ENCODE measurements at regions not wholly inside any gene's neighbourhood (a gene's known extent, or its start where the extent isn't known, plus 50 kb on each side); places are given as distances from the start of the nearest gene placed in this dataset.

DNA sequence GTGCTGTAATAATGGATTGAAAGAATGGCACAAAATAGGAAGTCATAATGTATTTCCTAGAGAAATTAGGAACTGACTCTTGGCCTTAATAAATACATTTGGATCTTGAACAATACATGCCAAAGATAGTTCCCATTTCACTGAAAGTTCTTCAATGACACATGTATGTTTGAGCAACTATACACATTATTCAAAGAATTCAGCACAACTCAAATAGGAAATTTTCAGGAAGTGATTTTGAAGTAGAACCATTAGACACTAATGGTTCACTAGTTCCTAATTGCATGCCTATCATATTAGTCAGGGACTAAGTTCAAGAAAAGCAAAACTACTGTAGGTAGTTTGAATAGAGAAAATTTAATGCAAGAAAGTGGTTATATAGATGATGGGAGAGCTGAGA, 404.7 kb downstream of the LMO4 start:
- peak; percentile 63 for DNase-seq

DNA sequence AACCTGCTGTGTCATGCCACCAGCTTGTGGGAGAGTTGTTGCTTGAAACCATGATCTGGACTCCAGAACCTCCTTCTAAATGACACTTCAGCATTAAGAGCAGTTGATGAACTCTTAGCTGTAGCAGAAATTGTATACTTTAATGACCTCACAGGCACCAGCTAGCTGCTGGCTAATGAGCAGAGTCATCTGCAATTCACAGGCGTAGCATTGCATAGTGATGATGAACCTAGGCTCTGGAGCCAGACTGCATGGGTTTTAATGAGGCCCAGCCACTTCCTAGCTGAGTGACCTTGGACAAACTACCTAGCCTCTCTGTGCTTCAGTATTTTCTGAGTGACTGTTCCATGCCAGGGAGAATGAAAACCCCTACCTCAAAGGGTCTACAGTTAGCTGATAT, 407.1 kb downstream of the LMO4 start:
- DNase-seq, result no peak

DNA sequence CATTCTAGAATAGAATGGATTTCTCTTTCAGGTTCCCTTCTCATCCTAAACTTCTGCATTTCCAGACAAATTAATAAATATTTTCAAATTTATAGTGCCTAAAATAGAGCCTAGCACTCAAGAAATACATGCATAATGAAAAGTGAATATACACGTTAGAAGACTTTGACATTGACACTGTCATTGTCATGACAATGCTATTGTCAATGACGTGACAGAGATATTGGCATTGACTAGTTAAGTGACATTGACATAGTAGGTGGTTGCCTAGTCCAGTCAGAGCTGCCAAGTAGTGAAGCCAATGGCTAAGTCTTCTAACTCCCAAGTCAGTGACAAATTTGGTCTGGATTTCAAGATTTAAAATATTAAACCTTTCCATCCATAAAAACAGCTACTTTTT, 410.5 kb downstream of the LMO4 start:
- DNase-seq, result no peak

DNA sequence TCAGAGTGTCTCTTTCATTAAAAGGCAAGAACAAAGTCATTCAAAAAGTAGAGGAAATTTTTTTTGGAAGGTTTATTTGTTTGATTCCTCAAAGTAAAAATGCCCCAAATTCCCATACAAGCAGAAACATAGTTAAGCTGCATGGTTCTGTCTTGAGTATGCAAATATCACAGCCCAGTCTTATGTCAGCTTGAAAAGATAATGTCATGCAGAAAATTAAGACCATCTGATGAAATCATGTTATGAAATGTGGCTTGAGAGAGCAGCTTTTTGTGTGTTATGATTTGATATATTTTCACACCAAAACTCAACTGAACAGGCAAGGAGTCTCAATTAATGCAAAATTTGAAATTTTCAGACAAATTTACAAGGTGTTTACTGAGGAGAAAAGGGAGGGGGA, 411.0 kb downstream of the LMO4 start:
- no peak for DNase-seq

DNA sequence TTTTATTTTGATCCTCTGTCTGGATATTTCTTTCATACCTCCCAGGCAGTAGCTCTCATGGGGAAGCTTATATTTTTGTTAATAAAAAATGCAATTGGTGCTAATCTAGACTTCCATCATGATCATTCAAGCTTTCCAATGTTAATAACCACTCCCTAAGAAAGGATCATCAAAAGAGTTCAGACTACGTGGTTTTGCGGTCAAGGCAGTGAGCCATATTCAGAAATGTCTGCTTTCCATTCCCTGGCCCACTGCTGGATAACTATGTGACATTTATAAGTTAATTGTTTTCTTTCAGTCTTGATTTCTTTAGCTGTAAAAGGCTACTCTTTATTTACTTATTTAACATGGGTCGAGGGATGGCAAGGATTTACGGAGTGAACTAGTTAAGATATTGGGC, 414.6 kb downstream of the LMO4 start:
- DNase-seq, result no peak

DNA sequence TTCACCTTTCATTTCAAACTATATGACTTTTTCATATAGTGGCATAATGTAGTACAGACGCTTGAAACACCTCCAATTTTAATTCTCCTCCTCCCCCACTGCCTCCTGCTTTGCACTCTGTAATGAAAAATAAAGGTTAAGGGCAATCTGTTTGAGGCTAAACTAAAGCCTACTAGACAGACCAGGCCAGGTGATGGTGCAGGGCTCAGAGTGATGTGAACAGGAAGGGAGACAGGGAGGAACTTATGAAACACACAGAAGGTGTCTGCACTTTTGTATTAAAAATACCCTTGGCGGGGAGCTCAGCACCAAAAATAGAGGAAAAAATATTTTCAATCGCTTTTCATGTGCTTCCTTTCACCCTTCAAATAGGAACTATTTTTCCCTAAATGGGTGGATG, 415.4 kb downstream of the LMO4 start:
- no peak for DNase-seq

DNA sequence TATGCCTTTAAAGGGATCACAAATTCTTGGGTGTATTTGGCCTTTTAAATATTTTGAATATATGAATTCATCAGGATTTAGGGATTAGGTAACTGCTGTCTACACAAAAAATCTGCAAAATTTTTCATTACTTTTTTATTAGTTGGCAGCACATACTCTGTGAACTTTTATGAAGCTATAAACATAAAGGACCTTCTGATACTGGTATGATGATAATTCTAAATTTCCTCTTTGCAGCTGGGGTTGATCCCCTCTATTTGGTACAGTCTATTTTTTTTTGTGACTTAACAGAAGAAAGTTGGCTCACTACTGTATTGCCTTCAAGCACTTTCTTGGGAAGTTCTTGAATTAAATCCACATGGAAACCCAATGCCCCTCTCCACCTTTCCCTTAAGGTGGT, 416.1 kb downstream of the LMO4 start:
- no peak for DNase-seq

DNA sequence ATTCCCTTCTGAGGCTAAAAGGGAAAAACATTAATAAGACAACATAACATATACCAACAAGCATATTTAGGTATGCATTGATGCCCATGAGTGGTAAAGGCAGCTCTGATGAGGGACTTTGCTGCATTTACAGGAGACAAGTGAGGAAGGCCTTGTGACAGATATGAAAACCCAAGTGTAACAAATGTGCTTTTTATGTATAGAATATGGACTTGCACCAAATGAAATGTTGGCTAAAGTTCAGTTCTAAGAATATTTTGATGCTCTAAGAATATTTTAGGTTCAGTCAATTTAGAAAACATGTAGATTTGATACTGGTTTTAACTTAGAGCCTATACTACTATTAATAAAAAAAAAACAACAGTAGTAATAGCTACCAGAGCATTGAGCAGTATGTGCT, 424.7 kb downstream of the LMO4 start:
- DNase-seq, result no peak

DNA sequence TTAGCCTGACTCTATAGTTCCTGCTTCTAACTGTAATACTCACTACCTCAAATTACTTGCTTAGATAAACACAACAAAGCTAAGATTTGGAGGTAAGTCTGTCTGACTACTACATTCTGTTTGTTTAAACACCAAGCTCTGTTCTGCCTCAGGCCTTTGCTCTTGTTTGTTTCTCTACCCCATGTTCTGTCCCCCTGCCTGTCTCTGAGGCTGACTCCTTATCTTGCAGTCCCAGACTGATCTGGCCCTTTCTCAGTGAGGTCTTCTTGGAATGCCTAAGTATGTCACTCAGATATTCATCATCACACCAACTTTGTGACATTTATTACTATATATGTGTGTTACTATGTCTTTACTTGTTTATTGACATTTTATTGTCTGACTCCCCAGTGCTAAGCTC, 425.5 kb downstream of the LMO4 start:
- DNase-seq, result no peak

DNA sequence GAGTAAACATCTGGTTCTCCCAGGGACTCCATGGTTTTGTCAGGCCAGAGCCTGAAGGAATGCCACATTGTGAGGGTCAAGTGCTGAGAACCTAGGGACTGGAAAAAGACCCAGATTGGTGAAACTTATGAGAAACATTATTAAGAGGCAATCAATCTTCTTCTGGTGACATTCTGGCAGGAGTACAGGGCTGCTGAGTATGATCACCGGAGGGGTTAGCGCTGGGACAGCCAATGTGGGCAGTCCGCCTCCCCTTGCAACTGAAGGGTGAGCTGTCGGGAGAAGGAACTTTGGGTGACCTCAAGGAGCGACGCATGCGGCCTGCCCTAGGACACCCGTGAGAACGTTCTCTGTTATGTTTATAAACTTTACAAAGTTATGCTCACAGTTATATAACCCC, 429.0 kb downstream of the LMO4 start:
- no peak for DNase-seq

DNA sequence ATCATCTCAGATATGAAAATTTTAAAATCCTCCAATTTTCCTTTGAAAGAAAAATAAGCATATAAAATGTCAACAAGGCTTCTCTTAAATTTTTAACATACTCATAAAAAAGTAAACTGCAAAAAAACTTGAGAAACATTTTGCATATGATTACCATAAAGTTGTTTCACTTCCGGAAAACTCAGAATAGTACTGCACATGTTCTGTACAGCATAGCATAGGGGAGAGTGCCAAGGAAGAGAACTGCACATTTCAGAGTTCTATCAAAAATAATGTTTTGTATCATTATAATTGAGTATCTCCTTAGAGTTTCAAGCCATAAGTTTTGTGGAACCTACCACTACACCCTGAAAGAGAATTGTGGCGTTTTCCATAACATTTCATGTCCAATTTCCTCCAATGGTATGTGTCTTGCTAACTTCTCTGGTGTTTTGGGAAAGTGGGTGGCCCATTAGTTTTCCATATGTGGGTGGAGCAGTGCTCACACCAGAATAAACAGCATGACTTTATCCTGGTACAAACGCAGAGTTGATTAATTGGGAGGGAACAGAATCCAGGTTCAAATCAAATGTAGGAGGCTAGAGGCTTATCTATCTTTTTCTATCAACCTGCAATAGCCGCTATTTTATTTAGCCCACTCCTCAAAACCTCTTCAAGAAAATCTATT, 430.9 kb downstream of the LMO4 start:
- no peak for DNase-seq

DNA sequence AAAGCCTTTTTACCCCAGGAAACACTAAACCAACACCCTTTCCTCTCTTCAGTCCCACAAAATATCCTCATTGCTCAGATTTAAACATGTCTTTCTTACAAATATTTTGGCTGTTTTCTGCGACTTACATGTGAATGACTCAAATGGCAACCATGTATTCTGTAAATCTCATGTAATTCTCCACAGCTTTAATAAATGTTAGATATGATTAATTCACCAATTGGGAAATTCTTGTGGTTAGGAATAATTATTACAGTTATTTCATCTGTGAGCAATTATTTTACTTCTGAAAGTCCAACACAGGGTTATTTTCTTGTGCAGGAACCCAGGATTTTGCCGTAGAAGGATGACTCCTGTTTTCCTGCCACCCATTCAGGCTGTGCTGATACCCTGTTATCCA, 431.5 kb downstream of the LMO4 start:
- DNase-seq, result no peak

DNA sequence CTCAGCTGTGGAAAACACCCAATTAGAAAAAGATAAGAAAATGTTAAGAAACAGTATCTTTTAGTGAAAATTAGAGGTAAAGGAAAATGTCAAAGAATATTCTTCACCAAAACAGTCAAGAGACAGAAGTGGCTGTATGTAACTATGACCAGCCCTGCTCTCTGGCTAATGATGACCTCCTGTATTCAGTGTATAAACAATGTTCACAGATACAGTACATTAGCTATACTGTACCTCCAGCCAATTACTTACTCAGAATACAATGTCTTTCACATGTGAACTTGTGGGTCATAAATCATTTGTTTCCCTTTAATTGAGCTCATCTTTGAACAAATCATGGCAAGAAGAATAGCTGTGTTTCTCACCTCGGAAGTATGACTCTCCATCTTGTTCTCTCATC, 432.0 kb downstream of the LMO4 start:
- no peak for DNase-seq

DNA sequence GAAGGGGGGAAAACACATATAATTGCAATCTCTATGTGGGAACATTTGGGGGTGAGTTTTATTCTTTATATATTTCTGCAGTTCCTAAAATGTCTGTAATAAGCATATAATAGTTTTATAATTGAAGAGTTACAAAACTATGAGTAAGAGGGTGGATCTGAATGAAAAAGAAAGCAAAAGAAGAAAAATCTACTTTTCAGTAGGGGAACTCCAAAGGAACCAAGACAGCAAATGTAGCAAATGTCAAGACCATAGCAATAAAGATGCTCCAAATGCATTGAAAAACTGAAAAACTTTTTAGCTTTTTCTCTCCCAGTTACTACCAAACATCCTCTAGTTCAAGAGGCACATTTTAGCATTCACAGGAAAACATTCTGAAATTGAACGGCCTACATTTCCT, 434.8 kb downstream of the LMO4 start:
- no peak for DNase-seq

DNA sequence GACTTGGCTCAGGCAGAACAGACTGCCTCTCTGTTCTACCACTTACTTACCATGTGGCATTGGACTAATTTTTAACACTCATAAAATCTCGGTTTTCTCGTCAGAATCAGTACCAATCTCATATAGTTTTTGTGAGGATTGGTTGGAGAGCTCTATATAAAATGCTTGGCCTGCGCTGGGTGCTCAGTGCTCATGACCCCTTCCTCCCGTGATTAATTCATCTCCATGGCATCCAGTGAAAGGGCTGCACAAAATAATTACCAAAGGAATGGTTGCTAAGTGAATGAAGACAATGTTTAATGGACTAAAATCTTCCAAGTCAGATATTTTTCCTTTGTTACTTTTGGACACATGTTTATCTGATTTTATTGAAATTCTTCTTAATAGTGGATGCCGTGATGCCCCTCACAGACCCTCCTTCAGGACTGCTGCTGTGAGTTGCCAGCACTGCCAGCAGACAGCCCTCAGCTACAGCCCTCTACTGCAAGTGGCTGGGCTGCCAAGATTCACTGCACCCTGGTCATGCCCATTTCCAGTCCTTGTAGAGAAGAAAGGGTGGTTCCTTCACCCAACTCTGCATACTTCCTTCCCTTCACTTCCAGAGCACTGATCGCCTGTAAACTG, 436.5 kb downstream of the LMO4 start:
- no peak for DNase-seq

DNA sequence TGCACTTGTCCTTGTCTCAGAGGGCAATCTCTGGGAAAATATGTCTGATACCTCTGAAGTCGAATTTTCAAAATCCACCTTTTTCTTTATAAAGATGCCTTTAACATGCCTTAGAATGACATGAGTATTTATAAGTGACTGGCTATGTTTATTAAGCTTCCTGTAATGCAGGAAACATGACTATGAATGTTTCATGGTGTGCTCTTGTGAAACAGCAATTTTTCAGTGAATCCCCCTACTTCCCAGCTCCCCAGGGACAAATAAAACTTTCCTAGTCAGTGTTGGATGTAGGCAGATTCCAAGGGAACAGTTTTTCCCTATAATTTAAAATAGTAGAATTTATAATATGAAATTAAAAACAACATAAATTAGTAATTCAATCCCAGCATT, 437.0 kb downstream of the LMO4 start:
- DNase-seq, result no peak

DNA sequence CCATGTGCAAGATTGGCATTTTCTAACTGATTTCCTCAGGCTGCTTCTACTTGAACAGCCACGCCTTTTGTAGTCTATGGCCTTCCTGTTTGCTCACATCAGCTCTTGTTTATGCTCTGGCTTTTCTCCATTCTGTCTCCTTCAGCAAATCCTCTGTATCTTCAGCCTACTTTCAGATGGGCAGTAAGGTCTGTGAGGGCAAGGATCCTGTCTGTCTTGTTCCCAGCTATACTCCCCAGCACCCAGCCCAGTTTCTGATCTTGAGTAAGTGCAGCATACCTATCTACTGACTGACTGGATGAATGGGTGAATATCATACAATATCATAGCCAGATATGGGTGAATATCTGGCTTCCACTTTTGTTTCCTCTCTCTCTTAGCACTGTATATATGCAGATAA, 438.1 kb downstream of the LMO4 start:
- DNase-seq, result no peak

DNA sequence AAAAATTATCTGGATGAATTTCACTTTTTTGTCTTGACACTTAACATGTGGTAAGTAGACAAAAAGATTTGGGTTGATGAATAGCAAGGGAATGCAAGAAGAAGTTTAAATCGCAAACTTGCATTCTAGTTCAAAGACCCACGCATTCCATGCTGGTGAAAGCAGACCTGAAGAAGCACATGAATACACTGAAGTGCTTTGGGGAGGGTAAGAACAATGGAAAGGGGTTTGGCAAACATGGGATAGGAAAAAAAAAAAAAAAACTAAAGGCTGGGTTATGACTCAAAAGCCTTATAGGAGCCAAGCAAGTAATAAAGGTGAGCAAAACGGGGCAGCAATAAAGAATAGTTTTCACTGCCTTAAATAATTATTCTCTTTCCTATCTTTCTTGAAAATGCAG, 450.2 kb downstream of the LMO4 start:
- DNase-seq, result no peak

DNA sequence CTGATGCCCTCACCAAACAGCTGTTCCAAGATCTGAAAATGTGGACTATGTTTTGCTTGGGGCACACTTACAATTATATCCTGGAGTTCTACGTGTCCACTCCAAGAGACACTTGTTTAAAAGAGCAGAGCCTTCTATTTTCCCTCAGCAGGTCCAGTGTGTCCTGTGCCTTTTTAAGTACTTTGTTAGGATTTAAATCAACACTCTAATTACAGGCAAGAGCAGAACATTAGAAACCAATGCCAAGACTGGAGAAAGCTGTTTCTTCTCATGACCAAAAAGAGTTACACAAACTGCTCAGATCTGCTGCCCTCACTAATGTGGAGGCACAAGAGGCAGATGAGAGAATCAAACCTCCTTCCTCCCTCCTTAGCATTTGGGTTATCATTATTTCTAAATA, 452.9 kb downstream of the LMO4 start:
- DNase-seq, result no peak

DNA sequence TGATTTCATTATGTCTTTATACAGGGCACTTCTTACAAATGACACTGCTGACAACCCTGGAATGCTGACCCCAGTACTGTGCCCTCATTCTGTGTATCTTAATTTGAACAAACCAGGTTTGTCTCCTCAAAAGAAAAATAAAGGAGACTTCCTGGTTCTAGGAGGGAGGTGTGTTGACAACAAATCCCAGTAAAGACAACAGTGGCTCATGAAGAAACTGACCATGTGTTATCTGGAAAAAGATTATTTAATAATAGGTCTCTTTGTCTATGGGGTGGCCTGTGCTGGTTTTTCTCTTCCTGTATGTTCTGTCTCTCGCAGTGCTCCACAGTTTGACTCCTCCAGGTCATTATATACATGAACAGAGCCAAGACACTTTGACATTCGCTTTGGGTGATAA, 454.6 kb downstream of the LMO4 start:
- DNase-seq, result no peak

DNA sequence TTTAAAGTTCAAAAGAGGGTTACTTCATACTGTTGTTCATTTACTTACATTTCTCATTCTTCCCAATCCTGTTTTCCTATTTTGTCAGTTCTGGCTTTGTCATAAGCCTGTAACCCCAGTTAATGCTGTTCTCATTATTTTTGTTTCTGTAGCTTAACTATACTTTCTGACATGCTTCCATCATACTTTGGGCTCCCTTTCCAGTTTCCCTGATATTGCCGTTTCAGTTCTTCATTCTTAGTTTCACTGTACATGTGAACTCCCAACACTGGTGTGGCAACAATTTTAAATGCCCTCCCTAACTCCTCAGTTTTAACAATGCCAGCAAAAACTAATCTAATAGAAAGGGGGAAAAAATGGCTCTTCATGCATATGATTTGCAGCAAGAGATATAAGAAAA, 456.7 kb downstream of the LMO4 start:
- DNase-seq, result no peak

DNA sequence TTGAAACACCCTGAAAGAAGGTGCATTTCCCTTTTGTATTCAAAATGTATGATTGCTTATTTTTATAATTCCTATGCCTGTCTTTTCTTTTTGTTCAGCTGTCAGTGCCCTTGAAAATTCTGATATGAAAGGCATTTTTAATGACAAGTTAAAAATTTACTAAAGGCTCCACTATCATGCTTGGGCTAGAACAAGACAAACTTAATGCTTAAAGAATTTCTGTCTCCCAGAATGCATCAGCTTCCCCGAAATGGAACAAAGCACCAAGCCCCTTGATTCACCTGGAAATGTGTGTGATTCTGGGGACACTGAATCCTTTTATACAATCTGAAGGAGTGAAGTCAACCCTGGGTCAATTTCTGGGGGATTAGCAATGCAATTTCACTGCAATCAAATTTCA, 457.5 kb downstream of the LMO4 start:
- no peak for DNase-seq

DNA sequence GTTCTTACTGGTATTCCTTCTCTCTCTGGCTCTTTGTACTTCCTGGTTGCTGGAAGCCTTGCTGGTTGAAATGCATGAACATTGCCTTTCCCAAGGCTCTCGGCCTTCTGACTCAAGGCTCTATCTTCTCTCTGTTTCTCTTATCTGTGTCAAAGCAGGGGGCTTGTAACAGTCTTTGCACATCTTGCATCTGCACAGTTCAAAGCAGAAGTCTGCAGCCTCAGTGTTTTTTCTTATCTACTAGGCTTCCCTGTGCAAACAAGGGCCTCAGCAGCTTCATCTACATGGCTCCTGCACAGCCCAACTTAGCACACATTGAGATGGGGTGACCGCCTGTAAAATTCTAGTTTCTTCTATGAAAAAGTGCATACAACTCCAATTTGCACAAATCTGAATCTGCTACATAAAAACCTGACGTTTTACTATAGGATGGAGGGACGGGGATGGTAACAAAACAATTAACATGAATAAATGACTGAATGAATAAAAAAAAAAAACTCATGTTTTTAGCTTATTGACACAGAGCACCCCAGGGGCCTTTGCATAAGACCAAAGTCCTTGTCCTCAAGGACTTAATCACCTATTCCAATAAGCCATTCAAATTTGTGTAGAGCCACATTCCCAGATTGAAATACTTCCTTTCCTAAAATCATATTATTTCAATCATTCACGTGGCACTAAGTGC, 458.3 kb downstream of the LMO4 start:
- no peak for DNase-seq

DNA sequence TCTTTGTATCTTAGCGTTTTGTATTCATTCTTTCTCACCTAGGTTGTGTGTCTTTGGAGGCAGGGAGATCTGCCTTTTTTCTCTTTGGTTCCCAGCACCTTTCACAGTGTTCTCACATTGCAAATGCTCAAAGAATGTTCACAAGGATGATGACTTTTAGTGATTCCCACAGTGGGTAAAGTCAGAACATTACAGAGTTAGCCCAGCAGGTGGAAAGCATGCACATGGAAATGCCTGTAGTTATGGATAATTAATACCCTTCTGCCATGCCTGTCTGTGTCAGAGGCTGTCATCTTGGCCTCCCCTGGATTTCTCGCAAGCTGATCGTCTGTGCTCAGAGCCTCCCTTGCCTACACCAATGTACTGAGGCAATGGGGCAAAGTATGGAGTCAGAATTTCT, 458.9 kb downstream of the LMO4 start:
- DNase-seq, result peak; percentile 68

DNA sequence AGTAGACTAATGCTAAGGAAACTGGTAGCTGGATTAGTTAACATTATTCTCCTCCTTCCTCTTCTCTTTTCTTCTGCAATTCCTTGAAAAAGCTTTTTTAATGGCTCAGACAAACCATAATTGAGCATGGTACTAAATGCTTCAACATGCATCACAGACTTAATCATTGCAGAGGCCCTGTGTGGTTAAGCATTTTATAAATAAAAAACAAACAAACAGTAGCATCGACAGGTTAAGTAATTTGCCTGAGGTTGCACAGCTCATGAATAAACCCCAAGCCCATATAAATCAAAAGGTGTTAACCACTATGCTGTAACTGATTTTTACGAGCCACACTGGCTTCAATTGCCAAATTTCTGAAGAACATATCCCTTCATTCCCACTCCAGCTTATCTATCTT, 462.1 kb downstream of the LMO4 start:
- DNase-seq, result no peak

All from kidney glomerular epithelial cell (primary cell).